Testis (tissue), 2 donors: ENCODE measurements at regions not wholly inside any gene's neighbourhood (a gene's known extent, or its start where the extent isn't known, plus 50 kb on each side); places are given as distances from the start of the nearest gene placed in this dataset.

ENCODE experiments used
- small RNA-seq, 2 donors: library from RNA; depleted of rRNA; stranded (forward); fragments of <200 nt; gene quantifications; one replicate each; pipeline ENCODE3, GENCODE V24; 2016

Small RNA genes in the stretch of these regions (small RNA-seq; reads per million reads assigned to genes)
- gene AC233266.1 (0 reads per million in 2 donors), gene RNA5SP100 (0 reads per million in 2 donors)
